DND-41 (cell line): ENCODE measurements at regions not wholly inside any gene's neighbourhood (a gene's known extent, or its start where the extent isn't known, plus 50 kb on each side); places are given as distances from the start of the nearest gene placed in this dataset.

Source experiments
- ATAC-seq: fragments of 200-7000 bp; cut with Tn5 transposase; 3 replicates; pipeline ENCODE4 v1.9.1; 2021; ENCODE audit warnings: low read depth; ENCODE audit not compliant: insufficient read depth
- DNase-seq: peaks from one replicate; pipeline ENCODE4 v3.0.0-alpha.2; 2020
- H2AFZ ChIP-seq: 2 replicates; pipeline ENCODE4 v1.6.0; 2012; ENCODE audit warnings: low read depth, low read length
- H3K27ac ChIP-seq: 2 replicates; pipeline ENCODE4 v1.5.1; 2012; ENCODE audit warnings: low read length, inconsistent platforms
- H3K27me3 ChIP-seq: fragments of 200-600 bp; sonication (generic); 2 replicates; pipeline ENCODE4 v1.6.0; 2012; ENCODE audit warnings: low read length, mild to moderate bottlenecking, inconsistent platforms; ENCODE audit not compliant: insufficient read depth, poor library complexity
- H3K36me3 ChIP-seq: 2 replicates; pipeline ENCODE4 v1.5.1; 2012; ENCODE audit warnings: low read length, inconsistent platforms; ENCODE audit not compliant: insufficient read depth
- H3K4me1 ChIP-seq: 2 replicates; pipeline ENCODE4 v1.5.1; 2012; ENCODE audit warnings: mild to moderate bottlenecking, low read length; ENCODE audit not compliant: insufficient read depth
- H3K4me2 ChIP-seq: 2 replicates; pipeline ENCODE4 v1.6.0; 2012; ENCODE audit warnings: mild to moderate bottlenecking, moderate library complexity, low read length, inconsistent platforms; ENCODE audit not compliant: insufficient read depth
- H3K4me3 ChIP-seq, 2 experiments: fragments of 200-600 bp in 1 of 2; shearing (Covaris generic) in 1 of 2; 2 replicates each; pipeline ENCODE4 v1.5.1; 2012 to 2016; ENCODE audit warnings: inconsistent platforms in 2 of 2, low read length in 2 of 2, mild to moderate bottlenecking in 2 of 2, low read depth in 1 of 2, moderate library complexity in 1 of 2
- H3K79me2 ChIP-seq: 2 replicates; pipeline ENCODE4 v1.6.0; 2012; ENCODE audit warnings: low read length, inconsistent platforms; ENCODE audit not compliant: insufficient read depth
- H3K9ac ChIP-seq: 2 replicates; pipeline ENCODE4 v1.6.0; 2012; ENCODE audit warnings: low read depth, mild to moderate bottlenecking, inconsistent platforms, low read length, moderate library complexity
- H3K9me3 ChIP-seq: 2 replicates; pipeline ENCODE4 v1.5.1; 2012; ENCODE audit warnings: low read length, moderate library complexity, mild to moderate bottlenecking, inconsistent platforms; ENCODE audit not compliant: insufficient read depth, severe bottlenecking
- H4K20me1 ChIP-seq: 2 replicates; pipeline ENCODE4 v1.6.0; 2012; ENCODE audit warnings: low read length; ENCODE audit not compliant: insufficient read depth
- CTCF ChIP-seq: IDR thresholded peaks from 2 replicates; pipeline ENCODE4 v1.5.1; 2012; ENCODE audit warnings: borderline replicate concordance, low read length, moderate library complexity, mild to moderate bottlenecking; ENCODE audit not compliant: poor library complexity, severe bottlenecking; ENCODE audit errors: extremely low read depth
- EZH2 ChIP-seq: IDR thresholded peaks from 3 replicates; pipeline ENCODE4 v1.6.1; 2012; ENCODE audit warnings: borderline replicate concordance, low read depth, mild to moderate bottlenecking, moderate library complexity, low read length, inconsistent platforms; ENCODE audit not compliant: severe bottlenecking

GRCh38 chr17:14409292-14409691 lies 108.4 kb downstream of the HS3ST3B1 start:
- ATAC-seq, result no peak
- Histone ChIP-seq H3K27ac (no peak overlapping the region), H4K20me1 (no peaks in the 10 kb centered on the region), H3K9me3 (no peaks in the 10 kb centered on the region), H3K4me1 (no peaks in the 10 kb centered on the region), H3K27me3 (no peaks in the 10 kb centered on the region), H3K4me2 (no peak overlapping the region), H3K79me2 (no peaks in the 10 kb centered on the region), H3K36me3 (no peaks in the 10 kb centered on the region), H3K4me3 (no peak overlapping the region), H2AFZ (no peak overlapping the region), H3K9ac (no peak overlapping the region)
- TF ChIP-seq EZH2 (no peak), CTCF (no peak)
- no peak for DNase-seq

- Histone ChIP-seq H3K9ac (no peak overlapping the region), H3K27me3 (no peaks in the 10 kb centered on the region), H2AFZ (no peak overlapping the region), H3K27ac (no peak overlapping the region), H3K79me2 (no peaks in the 10 kb centered on the region), H3K4me2 (no peak overlapping the region), H4K20me1 (no peaks in the 10 kb centered on the region), H3K9me3 (no peaks in the 10 kb centered on the region), H3K4me3 (no peak overlapping the region), H3K4me1 (no peaks in the 10 kb centered on the region), H3K36me3 (no peaks in the 10 kb centered on the region)
- DNase-seq (no peak), ATAC-seq (no peak)
- TF ChIP-seq CTCF (no peak), EZH2 (no peak)
Observed at GRCh38 chr17:14407541-14407940, 106.7 kb downstream of the HS3ST3B1 start.

GRCh38 chr17:14405189-14405588 lies 104.3 kb downstream of the HS3ST3B1 start:
- Histone ChIP-seq H3K4me3 (no peak overlapping the region), H3K27ac (no peak overlapping the region), H4K20me1 (no peaks in the 10 kb centered on the region), H2AFZ (no peak overlapping the region), H3K9ac (no peak overlapping the region), H3K79me2 (no peaks in the 10 kb centered on the region), H3K9me3 (no peaks in the 10 kb centered on the region), H3K27me3 (no peaks in the 10 kb centered on the region), H3K36me3 (no peaks in the 10 kb centered on the region), H3K4me2 (no peak overlapping the region), H3K4me1 (no peaks in the 10 kb centered on the region)
- no peak for DNase-seq
- TF ChIP-seq EZH2 (no peak), CTCF (no peak)
- ATAC-seq, result no peak
